GM23338 (cell line): ENCODE measurements at regions not wholly inside any gene's neighbourhood (a gene's known extent, or its start where the extent isn't known, plus 50 kb on each side); places are given as distances from the start of the nearest gene placed in this dataset.
"Not testable (repeated sequence)": the region's sequence is repeated elsewhere in the genome, so short reads cannot be mapped to it uniquely, and the experiment has no call there.

ENCODE experiments used
- ATAC-seq: fragments of 200-7000 bp; cut with Tn5 transposase; 3 replicates; pipeline ENCODE4 v1.9.1; 2020
- DNase-seq: peaks from one replicate; pipeline ENCODE4 v3.0.0-alpha.2; 2015; ENCODE audit warnings: low spot score
- H2AFZ ChIP-seq: fragments of 200-600 bp; sonication (generic); 2 replicates; pipeline ENCODE4 v1.8.0; 2016; ENCODE audit warnings: antibody characterized with exemption, mild to moderate bottlenecking, moderate library complexity
- H3F3A ChIP-seq: fragments of 200-600 bp; sonication (generic); replicated peaks from 2 replicates; pipeline ENCODE4 v1.8.0; 2017; ENCODE audit warnings: antibody characterized with exemption, mixed run types, low read depth
- H3K27ac ChIP-seq: fragments of 200-600 bp; sonication (generic); 2 replicates; pipeline ENCODE4 v1.6.1; 2016; ENCODE audit warnings: low read depth
- H3K27me3 ChIP-seq: fragments of 200-600 bp; sonication (generic); 2 replicates; pipeline ENCODE4 v1.8.0; 2016; ENCODE audit warnings: mild to moderate bottlenecking, mixed run types, moderate library complexity; ENCODE audit not compliant: insufficient read depth
- H3K36me3 ChIP-seq: fragments of 200-600 bp; sonication (generic); 2 replicates; pipeline ENCODE4 v1.8.0; 2016; ENCODE audit warnings: mild to moderate bottlenecking; ENCODE audit not compliant: insufficient read depth
- H3K4me1 ChIP-seq: fragments of 200-600 bp; sonication (generic); 2 replicates; pipeline ENCODE4 v1.8.0; 2016; ENCODE audit warnings: mild to moderate bottlenecking, moderate library complexity; ENCODE audit not compliant: insufficient read depth
- H3K4me2 ChIP-seq: fragments of 200-600 bp; sonication (generic); 2 replicates; pipeline ENCODE4 v1.7.1; 2017; ENCODE audit warnings: mixed run types
- H3K4me3 ChIP-seq: fragments of 200-600 bp; sonication (generic); 2 replicates; pipeline ENCODE4 v1.6.1; 2016; ENCODE audit warnings: mixed run types
- H3K79me2 ChIP-seq: fragments of 200-600 bp; sonication (generic); replicated peaks from 2 replicates; pipeline ENCODE4 v1.8.0; 2017; ENCODE audit warnings: mild to moderate bottlenecking; ENCODE audit not compliant: insufficient read depth
- H3K9me2 ChIP-seq: fragments of 200-600 bp; sonication (generic); 2 replicates; pipeline ENCODE4 v1.8.0; 2017; ENCODE audit not compliant: insufficient read depth
- H4K20me1 ChIP-seq: fragments of 200-600 bp; sonication (generic); replicated peaks from 2 replicates; pipeline ENCODE4 v1.8.0; 2017; ENCODE audit warnings: mild to moderate bottlenecking; ENCODE audit not compliant: insufficient read depth
- H3K27ac Mint-ChIP-seq: 2 replicates; pipeline ENCODE4 v1.8.0; 2020; ENCODE audit warnings: inconsistent platforms, mild to moderate bottlenecking, moderate library complexity, mixed read lengths
- H3K27me3 Mint-ChIP-seq: 3 replicates; pipeline ENCODE4 v1.8.0; 2022; ENCODE audit warnings: low read depth, mild to moderate bottlenecking, moderate library complexity, mixed read lengths, inconsistent platforms; ENCODE audit not compliant: insufficient read depth, poor library complexity
- H3K36me3 Mint-ChIP-seq: 3 replicates; pipeline ENCODE4 v1.8.0; 2021; ENCODE audit warnings: low read depth, mild to moderate bottlenecking, inconsistent platforms, moderate library complexity, mixed read lengths
- H3K4me1 Mint-ChIP-seq: 3 replicates; pipeline ENCODE4 v1.8.0; 2020; ENCODE audit warnings: mild to moderate bottlenecking, inconsistent platforms, mixed read lengths
- H3K4me3 Mint-ChIP-seq: 3 replicates; pipeline ENCODE4 v1.8.0; 2021; ENCODE audit warnings: moderate library complexity, mild to moderate bottlenecking, inconsistent platforms, mixed read lengths
- H3K9me3 Mint-ChIP-seq: 3 replicates; pipeline ENCODE4 v1.8.0; 2020; ENCODE audit warnings: moderate library complexity, mild to moderate bottlenecking, inconsistent platforms, mixed read lengths
- CREB1 ChIP-seq: fragments of 250-450 bp; sonication (Bioruptor Pico); IDR thresholded peaks from 2 replicates; pipeline ENCODE4 v1.5.0; 2020; ENCODE audit warnings: low read depth, mild to moderate bottlenecking, moderate library complexity
- EZH2 ChIP-seq: fragments of 200-600 bp; sonication (generic); IDR thresholded peaks from one replicate; pipeline ENCODE4 v1.8.0; 2017; ENCODE audit warnings: antibody characterized with exemption, mild to moderate bottlenecking, low read depth; ENCODE audit not compliant: unreplicated experiment
- EZH2phosphoT487 ChIP-seq: fragments of 200-600 bp; sonication (generic); IDR thresholded peaks from one replicate; pipeline ENCODE4 v1.8.1; 2018; ENCODE audit warnings: antibody characterized with exemption; ENCODE audit not compliant: unreplicated experiment
- POLR2AphosphoS5 ChIP-seq: IDR thresholded peaks from 2 replicates; pipeline ENCODE4 v1.6.1; 2016; ENCODE audit warnings: antibody characterized with exemption, low read depth
- STAT1 ChIP-seq: IDR thresholded peaks from one replicate; pipeline ENCODE4 v1.6.1; 2016; ENCODE audit warnings: antibody characterized with exemption; ENCODE audit not compliant: unreplicated experiment
- ZNF114 ChIP-seq: fragments of 250-450 bp; sonication (Bioruptor Pico); IDR thresholded peaks from 2 replicates; pipeline ENCODE4 v1.5.0; 2020; ENCODE audit warnings: mild to moderate bottlenecking, moderate library complexity
- ZNF331 ChIP-seq: fragments of 250-450 bp; sonication (Bioruptor Pico); IDR thresholded peaks from 2 replicates; pipeline ENCODE4 v1.5.0; 2020; ENCODE audit warnings: low read depth, mild to moderate bottlenecking, moderate library complexity
- TF ChIP-seq, protein P1 (sequence below): IDR thresholded peaks from one replicate; pipeline ENCODE4 v1.6.1; 2018; ENCODE audit warnings: antibody characterized with exemption; ENCODE audit not compliant: unreplicated experiment
- TF ChIP-seq, protein P2 (sequence below): IDR thresholded peaks from 2 replicates; pipeline ENCODE4 v1.6.1; 2016; ENCODE audit warnings: antibody characterized with exemption
- TF ChIP-seq, protein P3 (sequence below), 2 experiments: fragments of 200-600 bp in 1 of 2; sonication (generic) in 1 of 2; conservative IDR thresholded peaks; 2 replicates each; pipeline versions ENCODE4 v1.5.1 to v1.6.1; 2016 to 2017; ENCODE audit warnings: antibody characterized with exemption in 2 of 2, low read depth in 2 of 2, mild to moderate bottlenecking in 2 of 2, moderate library complexity in 1 of 2

DNA sequence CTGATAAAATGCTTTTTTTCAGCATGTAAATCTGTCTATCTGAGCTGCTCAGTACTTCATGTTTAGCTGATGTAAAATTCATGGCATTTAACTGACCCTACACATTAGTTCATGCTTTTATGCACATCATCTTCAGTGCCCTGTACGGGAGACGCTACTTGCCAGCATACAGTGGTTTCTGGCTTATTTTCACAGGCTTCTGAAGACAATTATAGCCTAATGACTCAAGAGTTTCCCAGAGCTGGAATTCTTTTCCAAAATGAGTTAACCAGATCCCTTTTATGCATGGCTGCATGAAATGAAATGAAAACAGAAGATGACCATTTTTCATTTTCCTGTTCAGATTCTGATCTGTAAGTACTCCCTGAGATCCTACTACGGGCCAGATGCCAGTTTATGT lies 1061.5 kb downstream of the ROBO2 start (continued):
- TF ChIP-seq, protein P1, sequence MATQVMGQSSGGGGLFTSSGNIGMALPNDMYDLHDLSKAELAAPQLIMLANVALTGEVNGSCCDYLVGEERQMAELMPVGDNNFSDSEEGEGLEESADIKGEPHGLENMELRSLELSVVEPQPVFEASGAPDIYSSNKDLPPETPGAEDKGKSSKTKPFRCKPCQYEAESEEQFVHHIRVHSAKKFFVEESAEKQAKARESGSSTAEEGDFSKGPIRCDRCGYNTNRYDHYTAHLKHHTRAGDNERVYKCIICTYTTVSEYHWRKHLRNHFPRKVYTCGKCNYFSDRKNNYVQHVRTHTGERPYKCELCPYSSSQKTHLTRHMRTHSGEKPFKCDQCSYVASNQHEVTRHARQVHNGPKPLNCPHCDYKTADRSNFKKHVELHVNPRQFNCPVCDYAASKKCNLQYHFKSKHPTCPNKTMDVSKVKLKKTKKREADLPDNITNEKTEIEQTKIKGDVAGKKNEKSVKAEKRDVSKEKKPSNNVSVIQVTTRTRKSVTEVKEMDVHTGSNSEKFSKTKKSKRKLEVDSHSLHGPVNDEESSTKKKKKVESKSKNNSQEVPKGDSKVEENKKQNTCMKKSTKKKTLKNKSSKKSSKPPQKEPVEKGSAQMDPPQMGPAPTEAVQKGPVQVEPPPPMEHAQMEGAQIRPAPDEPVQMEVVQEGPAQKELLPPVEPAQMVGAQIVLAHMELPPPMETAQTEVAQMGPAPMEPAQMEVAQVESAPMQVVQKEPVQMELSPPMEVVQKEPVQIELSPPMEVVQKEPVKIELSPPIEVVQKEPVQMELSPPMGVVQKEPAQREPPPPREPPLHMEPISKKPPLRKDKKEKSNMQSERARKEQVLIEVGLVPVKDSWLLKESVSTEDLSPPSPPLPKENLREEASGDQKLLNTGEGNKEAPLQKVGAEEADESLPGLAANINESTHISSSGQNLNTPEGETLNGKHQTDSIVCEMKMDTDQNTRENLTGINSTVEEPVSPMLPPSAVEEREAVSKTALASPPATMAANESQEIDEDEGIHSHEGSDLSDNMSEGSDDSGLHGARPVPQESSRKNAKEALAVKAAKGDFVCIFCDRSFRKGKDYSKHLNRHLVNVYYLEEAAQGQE: no peak
- TF ChIP-seq ZNF331 (CRISPR knock-in tag) (no peak), STAT1 (no peak), ZNF114 (CRISPR knock-in tag) (no peak), CREB1 (no peak), EZH2phosphoT487 (no peak), EZH2 (no peak), POLR2AphosphoS5 (no peak)
- TF ChIP-seq, protein P2, sequence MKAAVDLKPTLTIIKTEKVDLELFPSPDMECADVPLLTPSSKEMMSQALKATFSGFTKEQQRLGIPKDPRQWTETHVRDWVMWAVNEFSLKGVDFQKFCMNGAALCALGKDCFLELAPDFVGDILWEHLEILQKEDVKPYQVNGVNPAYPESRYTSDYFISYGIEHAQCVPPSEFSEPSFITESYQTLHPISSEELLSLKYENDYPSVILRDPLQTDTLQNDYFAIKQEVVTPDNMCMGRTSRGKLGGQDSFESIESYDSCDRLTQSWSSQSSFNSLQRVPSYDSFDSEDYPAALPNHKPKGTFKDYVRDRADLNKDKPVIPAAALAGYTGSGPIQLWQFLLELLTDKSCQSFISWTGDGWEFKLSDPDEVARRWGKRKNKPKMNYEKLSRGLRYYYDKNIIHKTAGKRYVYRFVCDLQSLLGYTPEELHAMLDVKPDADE: no peak
- TF ChIP-seq, protein P3, sequence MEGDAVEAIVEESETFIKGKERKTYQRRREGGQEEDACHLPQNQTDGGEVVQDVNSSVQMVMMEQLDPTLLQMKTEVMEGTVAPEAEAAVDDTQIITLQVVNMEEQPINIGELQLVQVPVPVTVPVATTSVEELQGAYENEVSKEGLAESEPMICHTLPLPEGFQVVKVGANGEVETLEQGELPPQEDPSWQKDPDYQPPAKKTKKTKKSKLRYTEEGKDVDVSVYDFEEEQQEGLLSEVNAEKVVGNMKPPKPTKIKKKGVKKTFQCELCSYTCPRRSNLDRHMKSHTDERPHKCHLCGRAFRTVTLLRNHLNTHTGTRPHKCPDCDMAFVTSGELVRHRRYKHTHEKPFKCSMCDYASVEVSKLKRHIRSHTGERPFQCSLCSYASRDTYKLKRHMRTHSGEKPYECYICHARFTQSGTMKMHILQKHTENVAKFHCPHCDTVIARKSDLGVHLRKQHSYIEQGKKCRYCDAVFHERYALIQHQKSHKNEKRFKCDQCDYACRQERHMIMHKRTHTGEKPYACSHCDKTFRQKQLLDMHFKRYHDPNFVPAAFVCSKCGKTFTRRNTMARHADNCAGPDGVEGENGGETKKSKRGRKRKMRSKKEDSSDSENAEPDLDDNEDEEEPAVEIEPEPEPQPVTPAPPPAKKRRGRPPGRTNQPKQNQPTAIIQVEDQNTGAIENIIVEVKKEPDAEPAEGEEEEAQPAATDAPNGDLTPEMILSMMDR (conservative IDR thresholded peaks at IDR 0.05; ENCODE audit: low read depth in 2 of 2): no peak

DNA sequence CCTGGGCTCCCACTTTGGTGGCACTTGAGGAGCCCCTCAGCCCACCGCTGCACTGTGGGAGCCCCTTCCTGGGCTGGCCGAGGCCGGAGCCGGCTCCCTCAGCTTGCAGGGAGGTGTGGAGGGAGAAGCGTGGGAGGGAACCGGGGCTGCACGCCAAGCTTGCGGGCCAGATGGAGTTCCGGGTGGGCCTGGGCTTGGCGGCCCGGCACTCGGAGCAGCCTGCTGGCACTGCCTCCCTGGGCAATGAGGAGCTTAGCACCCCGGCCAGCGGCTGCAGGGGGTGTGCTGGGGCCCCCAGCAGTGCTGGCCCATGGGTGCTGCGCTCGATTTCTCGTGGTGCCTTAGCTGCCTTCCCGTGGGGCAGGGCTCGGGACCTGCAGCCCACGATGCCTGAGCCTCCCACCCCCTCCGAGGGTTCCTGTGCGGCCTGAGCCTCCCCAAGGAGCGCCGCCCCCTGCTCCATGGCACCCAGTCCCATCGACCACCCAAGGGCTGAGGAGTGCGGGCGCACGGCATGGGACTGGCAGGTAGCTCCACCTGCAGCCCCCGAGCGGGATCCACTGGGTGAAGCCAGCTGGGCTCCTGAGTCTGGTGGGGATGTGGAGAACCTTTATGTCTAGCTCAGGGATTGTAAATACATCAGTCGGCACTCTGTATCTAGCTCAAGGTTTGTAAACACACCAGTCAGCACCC lies 1068.5 kb downstream of the ROBO2 start:
- not testable (repeated sequence) for H3K4me2 ChIP-seq, H3K27me3 Mint-ChIP-seq, H3K27ac Mint-ChIP-seq, DNase-seq, H3K36me3 ChIP-seq, H3K27ac ChIP-seq, H3K4me1 ChIP-seq, H3K4me3 Mint-ChIP-seq, H2AFZ ChIP-seq, H3K4me3 ChIP-seq, ATAC-seq, H3K79me2 ChIP-seq, H3K9me2 ChIP-seq, H3F3A ChIP-seq, H4K20me1 ChIP-seq, H3K27me3 ChIP-seq, H3K4me1 Mint-ChIP-seq
- H3K9me3 Mint-ChIP-seq: peaks cover 14% of the 10 kb centered on the region
- H3K36me3 Mint-ChIP-seq: peaks cover 17% of the 10 kb centered on the region
